Stimulated activated CD8-positive, alpha-beta memory T cell treated with anti-CD3 and anti-CD28 coated beads, Interleukin-2, amount 100 ng/mL, for 1 hour (primary cell): ENCODE measurements at regions not wholly inside any gene's neighbourhood (a gene's known extent, or its start where the extent isn't known, plus 50 kb on each side); places are given as distances from the start of the nearest gene placed in this dataset.

Source experiments
- DNase-seq, 2 donors: peaks; one replicate each; pipeline ENCODE4 v3.0.0-alpha.2; 2020; ENCODE audit warnings: low read depth in 2 of 2

DNA sequence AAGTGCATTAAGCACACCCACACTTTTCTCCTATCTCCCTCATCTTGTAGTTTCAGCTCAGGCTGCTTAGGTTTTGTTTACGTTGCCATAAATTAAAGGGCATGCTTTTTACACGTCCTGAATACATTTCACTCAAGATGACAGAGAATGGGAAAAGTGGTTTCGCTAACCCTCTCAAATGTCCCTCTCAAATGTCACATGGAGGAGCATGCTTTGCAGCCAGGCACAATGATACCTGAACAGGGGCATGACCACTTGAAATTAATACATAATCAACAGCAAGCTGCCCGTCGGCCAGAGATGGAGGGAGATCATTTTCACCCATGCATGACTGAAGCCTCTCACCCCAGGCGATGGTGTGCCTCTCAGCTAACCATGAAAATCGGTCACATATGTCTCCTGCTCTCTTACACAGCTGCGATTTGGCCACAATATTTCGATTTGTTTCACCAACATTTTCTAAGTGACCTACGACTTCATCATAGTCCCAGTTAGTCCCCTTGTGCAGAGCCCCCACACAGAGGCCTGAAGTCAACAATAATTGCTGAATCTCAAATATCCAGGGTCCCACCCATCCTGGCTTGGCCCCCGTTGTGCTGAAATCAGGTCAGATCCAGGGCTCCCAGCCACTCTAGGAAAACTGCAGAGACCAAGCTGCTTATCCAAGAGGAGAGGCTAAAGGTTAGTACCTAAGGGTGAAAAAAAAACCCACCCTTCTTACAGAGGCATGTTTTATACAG, 373.9 kb upstream of the NFE2L3 start:
- DNase-seq = no peak

- DNase-seq = no peak
Observed at GRCh38 chr7:25779002-25779546, 372.9 kb upstream of the NFE2L3 start.

GRCh38 chr7:25780904-25781303, 371.1 kb upstream of the NFE2L3 start:
- no peak for DNase-seq

DNA sequence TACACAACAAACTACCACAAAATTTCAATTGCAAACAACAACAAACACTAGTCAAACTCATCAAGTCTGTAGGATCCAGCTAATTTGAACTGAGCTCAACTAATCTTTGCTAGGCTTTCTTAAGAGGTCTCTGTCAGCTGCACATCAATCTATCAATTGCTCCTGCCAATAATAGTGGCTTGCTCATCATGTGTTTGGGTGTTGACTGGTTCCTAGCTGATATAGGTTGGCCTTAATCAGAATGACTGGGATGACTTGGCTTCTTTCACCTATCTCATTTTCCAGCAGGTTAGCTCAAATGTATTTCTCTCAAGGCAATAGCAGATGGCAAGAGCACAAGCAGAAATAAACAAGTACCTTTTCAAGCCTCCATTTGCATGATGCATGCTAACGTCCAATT, 370.3 kb upstream of the NFE2L3 start:
- DNase-seq = no peak

- DNase-seq = no peak
Observed at GRCh38 chr7:25786936-25787335, 365.1 kb upstream of the NFE2L3 start.

- no peak for DNase-seq
Observed at GRCh38 chr7:25787336-25787735, 364.7 kb upstream of the NFE2L3 start.

DNA sequence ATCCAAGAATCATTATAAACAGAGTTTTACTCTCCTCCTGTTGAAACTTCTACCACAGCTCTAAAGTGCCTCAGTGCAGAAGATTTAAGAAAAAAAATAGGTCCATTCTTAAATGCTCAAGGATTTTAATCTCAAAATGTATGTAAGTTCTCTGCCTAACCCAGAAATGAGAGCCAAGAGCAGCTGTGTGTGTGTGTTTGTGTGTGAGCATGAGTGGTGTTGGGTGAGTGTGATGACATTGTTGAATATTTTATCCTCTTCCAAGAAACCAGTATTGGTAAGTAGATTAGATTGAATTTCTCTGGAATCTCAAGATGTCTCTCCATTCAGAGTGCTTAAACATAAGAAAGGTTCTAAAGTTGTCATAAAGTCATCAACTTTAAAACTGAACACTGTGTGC, 363.6 kb upstream of the NFE2L3 start:
- no peak for DNase-seq

- DNase-seq = no peak
Observed at GRCh38 chr7:25788961-25789620, 362.9 kb upstream of the NFE2L3 start.

DNA sequence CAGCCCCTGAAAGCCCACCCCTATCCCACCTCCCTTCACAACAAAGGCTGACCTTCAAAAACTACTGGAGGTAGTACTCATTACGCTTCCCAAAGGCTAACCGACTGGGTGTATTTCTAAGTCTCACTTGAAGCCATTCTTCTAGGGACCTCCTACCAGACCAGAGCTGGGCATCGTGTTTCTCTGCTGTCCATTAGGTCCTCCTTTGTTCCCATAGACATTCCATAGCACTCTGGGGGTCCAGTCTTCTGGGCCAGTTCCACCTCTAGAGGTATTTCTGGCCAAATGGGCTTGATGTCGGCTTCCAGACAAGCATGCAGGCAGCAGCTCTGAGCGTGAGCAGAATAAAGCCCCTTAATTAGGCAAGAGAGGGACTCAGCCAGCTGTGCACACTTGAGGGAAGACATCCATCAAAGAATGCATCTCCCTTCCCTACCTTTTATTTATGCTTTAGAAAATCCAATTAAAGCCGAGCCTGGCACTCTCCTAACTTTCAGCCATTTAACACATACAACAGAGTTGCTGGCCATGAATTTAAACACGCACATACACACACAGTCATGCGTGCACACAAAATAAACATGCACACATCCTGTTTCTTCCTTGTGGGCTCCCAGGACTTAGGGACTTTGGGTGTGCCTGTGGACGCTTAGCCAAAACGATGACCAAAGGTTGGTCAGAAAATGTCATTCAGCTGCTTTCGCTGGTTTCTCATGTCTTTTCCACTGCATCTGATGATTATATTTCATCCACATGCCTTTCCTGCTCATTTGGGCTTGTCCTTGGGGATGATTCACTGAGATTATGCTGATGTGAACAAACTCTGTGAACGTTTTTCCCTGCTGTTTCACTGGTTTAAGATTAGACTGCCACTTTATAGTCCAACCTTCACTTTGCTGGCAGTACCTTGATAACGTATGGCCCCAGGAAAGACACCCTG, 362.0 kb upstream of the NFE2L3 start:
- no peak for DNase-seq

DNA sequence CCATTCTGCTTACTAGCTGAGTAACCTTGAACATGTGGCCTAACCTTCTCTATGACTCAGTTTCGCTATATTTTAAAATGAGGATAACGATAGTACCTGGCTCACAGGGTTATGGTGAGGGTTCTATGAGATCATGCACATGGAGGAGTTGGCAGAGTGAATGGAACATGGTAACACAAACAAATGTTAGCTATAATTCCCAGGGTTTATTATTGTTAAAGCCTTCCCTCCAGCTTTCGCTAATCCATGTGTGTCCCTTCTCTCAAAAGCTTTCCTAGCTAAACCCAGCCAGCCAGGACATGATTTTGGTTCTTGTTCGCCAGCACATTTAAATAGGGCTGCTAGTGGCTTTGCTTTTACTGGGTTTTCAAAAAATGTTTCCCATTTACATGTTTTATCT, 361.0 kb upstream of the NFE2L3 start:
- DNase-seq = no peak

DNA sequence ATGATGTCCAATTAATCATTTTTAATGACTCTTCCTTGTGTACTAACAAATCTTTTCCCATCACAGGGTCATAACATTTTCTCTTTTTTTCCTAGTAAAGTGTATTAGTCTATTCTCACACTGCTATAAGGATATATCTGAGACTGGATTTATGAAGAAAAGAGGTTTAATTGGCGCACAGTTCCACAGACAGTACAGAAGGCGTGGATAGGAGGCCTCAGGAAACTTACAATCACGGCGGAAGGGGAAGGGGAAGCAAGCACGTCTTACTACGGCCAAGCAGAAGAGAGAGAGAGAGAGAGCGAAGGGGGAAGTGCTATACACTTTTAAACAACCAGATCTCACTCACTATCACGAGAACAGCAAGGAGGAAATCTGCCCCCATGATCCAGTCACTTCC, 359.4 kb upstream of the NFE2L3 start:
- no peak for DNase-seq

- DNase-seq = no peak
Observed at GRCh38 chr7:25795824-25796235, 356.2 kb upstream of the NFE2L3 start.

- DNase-seq = no peak
Observed at GRCh38 chr7:25798344-25798743, 353.7 kb upstream of the NFE2L3 start.

- no peak for DNase-seq
Observed at GRCh38 chr7:25801214-25801613, 350.8 kb upstream of the NFE2L3 start.

DNA sequence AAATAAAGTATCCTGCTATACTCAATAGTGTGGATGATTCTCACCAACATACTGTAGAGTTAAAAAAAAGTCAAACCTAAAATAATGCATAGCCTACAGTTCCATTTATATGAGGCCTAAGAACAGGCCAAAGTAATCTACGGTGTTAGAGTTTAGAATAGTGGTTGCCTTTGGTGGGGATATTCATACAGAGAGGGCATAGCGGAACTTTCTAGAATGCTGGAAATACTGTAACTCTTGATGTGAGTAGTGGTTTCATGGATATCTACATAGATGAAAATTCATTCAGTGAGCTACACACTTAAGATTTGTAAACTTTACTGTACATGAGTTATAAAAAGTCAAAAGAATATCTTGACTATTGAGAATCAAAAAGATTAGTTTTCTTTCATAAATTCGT, 349.9 kb upstream of the NFE2L3 start:
- DNase-seq = no peak

GRCh38 chr7:25802473-25802872, 349.5 kb upstream of the NFE2L3 start:
- no peak for DNase-seq

DNA sequence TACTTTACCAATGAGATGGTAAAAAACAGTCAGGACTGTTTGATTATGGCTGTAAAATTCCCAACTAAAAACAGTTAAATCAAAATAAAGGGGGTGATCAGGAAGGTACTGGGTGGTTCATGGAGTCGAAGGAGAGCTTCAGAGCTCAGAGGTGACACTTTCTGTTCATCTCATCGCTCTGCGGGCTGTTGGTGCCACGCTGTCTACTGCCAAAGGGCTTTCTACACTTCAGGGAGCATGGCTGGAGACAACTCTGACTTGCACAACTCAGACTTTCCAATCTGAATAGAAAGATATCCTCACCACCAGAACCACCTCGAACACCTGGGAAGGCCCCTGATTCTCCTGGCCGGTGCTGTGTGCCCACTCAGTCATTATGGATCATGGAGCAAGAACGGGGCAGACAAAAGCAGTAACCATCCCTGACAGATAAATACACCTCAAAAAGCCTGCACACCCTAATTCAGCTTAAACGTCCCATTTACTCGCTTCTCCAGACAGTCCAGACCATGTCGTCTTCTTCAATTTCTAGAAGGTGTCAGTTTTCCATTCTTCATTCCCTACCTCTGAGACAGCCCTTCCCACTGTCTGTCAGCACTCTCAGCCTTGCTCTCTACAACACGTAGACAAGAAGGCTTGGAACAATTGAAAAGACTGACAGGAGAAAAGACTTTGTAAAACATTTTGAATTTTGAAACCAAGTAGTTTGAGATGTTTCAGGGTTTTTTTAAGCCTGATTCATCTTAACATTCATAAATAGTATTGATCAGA, 348.7 kb upstream of the NFE2L3 start:
- no peak for DNase-seq

DNA sequence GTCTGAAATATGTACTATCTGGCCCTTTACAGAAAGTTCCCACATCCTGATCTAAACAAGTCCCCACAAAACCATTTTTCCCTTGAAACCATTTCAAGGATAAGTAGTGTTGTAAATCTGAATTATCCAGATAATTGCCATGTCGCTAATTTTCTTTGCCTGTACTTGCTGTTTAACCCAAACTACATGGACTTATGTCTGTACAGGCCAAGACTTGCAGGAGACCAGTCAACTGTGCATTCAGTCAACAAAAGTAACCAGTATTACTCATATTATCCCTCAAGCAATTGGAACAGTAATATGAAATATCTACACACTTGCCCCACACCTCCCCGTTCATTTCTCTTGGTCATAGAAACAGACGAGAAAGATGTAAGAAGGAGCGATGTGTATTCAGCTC, 347.8 kb upstream of the NFE2L3 start:
- no peak for DNase-seq

DNA sequence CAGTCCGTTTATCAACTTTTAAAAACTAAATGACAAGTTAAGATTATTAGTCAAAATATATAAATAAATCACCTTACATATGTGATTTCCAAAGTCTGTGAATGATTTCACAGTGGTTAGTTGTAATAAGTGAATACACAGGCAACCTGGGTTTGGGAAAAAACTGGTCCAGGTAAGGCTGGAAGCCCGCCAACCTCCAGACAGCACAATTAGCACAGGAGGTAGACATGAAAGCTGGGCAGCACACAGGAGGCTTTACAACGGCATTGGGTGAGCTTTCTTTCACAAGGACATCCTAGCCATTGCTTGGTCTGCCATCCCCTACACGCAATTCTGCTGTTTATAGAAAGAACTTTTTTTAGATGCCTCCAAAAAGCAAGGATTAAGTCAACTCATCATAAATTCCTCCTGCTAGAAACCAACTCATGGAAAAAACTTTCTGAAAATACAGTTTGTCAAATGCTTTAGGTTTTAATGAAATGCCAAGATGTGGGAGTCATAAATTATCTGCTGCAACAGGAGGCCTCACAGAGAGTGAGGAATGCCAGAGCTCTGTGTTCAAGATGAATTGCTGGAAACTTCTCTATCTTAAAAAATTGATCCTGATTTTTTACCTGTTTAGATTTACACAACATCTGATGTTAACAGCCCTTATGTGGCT, 346.8 kb upstream of the NFE2L3 start:
- no peak for DNase-seq

GRCh38 chr7:25807086-25807611, 344.8 kb upstream of the NFE2L3 start:
- no peak for DNase-seq

DNA sequence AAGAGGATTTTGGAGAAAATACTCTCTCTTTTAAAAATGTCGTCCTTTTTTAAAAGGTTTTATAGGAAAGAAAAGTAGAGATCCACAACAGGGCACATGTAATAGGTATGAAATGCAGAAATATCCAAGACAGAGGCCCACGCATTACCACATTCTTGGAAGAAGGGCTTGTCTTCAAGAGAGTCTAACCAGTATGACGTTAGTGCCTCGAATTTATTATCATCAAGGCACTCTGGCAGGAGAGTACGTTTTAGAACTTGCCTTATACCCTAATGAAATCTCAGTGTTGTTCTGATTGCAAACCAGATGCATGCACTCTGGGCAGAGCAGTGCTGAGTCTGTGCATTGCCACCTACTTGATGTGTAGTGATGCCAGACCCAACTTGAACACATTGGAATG, 342.6 kb upstream of the NFE2L3 start:
- no peak for DNase-seq
